GM19023 (cell line): ENCODE measurements at regions not wholly inside any gene's neighbourhood (a gene's known extent, or its start where the extent isn't known, plus 50 kb on each side); places are given as distances from the start of the nearest gene placed in this dataset.

Experiments
- ATAC-seq: cut with Tn5 transposase; IDR thresholded peaks from one replicate; pipeline ENCODE4 v1.9.1; 2021; ENCODE audit warnings: mild to moderate bottlenecking, moderate library complexity; ENCODE audit not compliant: unreplicated experiment

GRCh38 chr3:117572786-117573185, 863.2 kb downstream of the TUSC7 start:
- ATAC-seq: no peak

- ATAC-seq: no peak
These were observed 871.2 kb downstream of the TUSC7 start for GRCh38 chr3:117580806-117581205.

GRCh38 chr3:117586161-117586560, 876.6 kb downstream of the TUSC7 start:
- no peak for ATAC-seq

- ATAC-seq: no peak
These were observed 877.8 kb downstream of the TUSC7 start for GRCh38 chr3:117587416-117587815.

GRCh38 chr3:117589454-117589853, 879.9 kb downstream of the TUSC7 start:
- ATAC-seq: no peak

- ATAC-seq: no peak
These were observed 886.0 kb downstream of the TUSC7 start for GRCh38 chr3:117595615-117596014.

- no peak for ATAC-seq
These were observed 886.9 kb downstream of the TUSC7 start for GRCh38 chr3:117596503-117596902.

GRCh38 chr3:117597865-117598264, 888.3 kb downstream of the TUSC7 start:
- ATAC-seq: no peak

GRCh38 chr3:117600112-117600511, 890.5 kb downstream of the TUSC7 start:
- peak; percentile 68 for ATAC-seq

- ATAC-seq: no peak
These were observed 891.1 kb downstream of the TUSC7 start for GRCh38 chr3:117600666-117601065.

- no peak for ATAC-seq
These were observed 892.6 kb downstream of the TUSC7 start for GRCh38 chr3:117602058-117602644.

GRCh38 chr3:117603097-117603496, 893.5 kb downstream of the TUSC7 start:
- peak; percentile 64 for ATAC-seq

GRCh38 chr3:117606866-117607265, 897.3 kb downstream of the TUSC7 start:
- no peak for ATAC-seq

- ATAC-seq: no peak
These were observed 899.8 kb downstream of the TUSC7 start for GRCh38 chr3:117609330-117609729.

- ATAC-seq: no peak
These were observed 900.6 kb downstream of the TUSC7 start for GRCh38 chr3:117610156-117610555.

- ATAC-seq: no peak
These were observed 901.6 kb downstream of the TUSC7 start for GRCh38 chr3:117611211-117611610.

GRCh38 chr3:117616227-117616626, 906.6 kb downstream of the TUSC7 start:
- no peak for ATAC-seq

- no peak for ATAC-seq
These were observed 908.3 kb downstream of the TUSC7 start for GRCh38 chr3:117617906-117618305.

- no peak for ATAC-seq
These were observed 908.9 kb downstream of the TUSC7 start for GRCh38 chr3:117618462-117618861.

GRCh38 chr3:117619805-117620204, 910.2 kb downstream of the TUSC7 start:
- ATAC-seq: no peak

GRCh38 chr3:117622171-117622841, 912.7 kb downstream of the TUSC7 start:
- no peak for ATAC-seq

- no peak for ATAC-seq
These were observed 914.8 kb downstream of the TUSC7 start for GRCh38 chr3:117624424-117624823.

- ATAC-seq: no peak
These were observed 915.6 kb downstream of the TUSC7 start for GRCh38 chr3:117625174-117625573.
